HEK293 (cell line): ENCODE measurements at regions not wholly inside any gene's neighbourhood (a gene's known extent, or its start where the extent isn't known, plus 50 kb on each side); places are given as distances from the start of the nearest gene placed in this dataset.

Source experiments
- CTCF ChIP-seq: fragments of 450-650 bp; formaldehyde crosslinking; IDR thresholded peaks from 2 replicates; pipeline ENCODE4 v1.5.1; 2016; ENCODE audit warnings: missing biosample characterization, missing genetic modification characterization
- REST ChIP-seq: fragments of 450-650 bp; formaldehyde crosslinking; IDR thresholded peaks from 2 replicates; pipeline ENCODE4 v1.5.1; 2016; ENCODE audit warnings: missing biosample characterization, missing genetic modification characterization
- YY1 ChIP-seq: fragments of 450-650 bp; formaldehyde crosslinking; IDR thresholded peaks from 2 replicates; pipeline ENCODE4 v1.5.1; 2018; ENCODE audit warnings: missing biosample characterization, missing genetic modification characterization
- ZFP69B ChIP-seq: fragments of 450-650 bp; formaldehyde crosslinking; IDR thresholded peaks from 2 replicates; pipeline ENCODE4 v1.5.1; 2016; ENCODE audit warnings: missing biosample characterization, missing genetic modification characterization
- ZNF121 ChIP-seq: fragments of 450-650 bp; formaldehyde crosslinking; IDR thresholded peaks from 2 replicates; pipeline ENCODE4 v1.5.1; 2016; ENCODE audit warnings: missing biosample characterization, missing genetic modification characterization
- ZNF202 ChIP-seq: fragments of 450-650 bp; formaldehyde crosslinking; IDR thresholded peaks from 2 replicates; pipeline ENCODE4 v1.5.1; 2016; ENCODE audit warnings: missing biosample characterization, missing genetic modification characterization, borderline replicate concordance
- ZNF341 ChIP-seq: fragments of 450-650 bp; formaldehyde crosslinking; IDR thresholded peaks from 2 replicates; pipeline ENCODE4; 2016; ENCODE audit warnings: low read depth, missing biosample characterization, missing genetic modification characterization
- ZNF350 ChIP-seq: fragments of 450-650 bp; formaldehyde crosslinking; IDR thresholded peaks from 2 replicates; pipeline ENCODE4 v1.5.0; 2017; ENCODE audit warnings: missing biosample characterization, mild to moderate bottlenecking, missing genetic modification characterization
- ZNF561 ChIP-seq: fragments of 450-650 bp; IDR thresholded peaks from 2 replicates; pipeline ENCODE4 v1.5.1; 2018; ENCODE audit warnings: missing biosample characterization, missing genetic modification characterization, borderline replicate concordance
- ZNF626 ChIP-seq: fragments of 450-650 bp; sonication (Bioruptor Pico); formaldehyde crosslinking; IDR thresholded peaks from 2 replicates; pipeline ENCODE4 v1.5.1; 2018; ENCODE audit warnings: missing biosample characterization, missing genetic modification characterization, inconsistent platforms
- ZNF639 ChIP-seq: fragments of 450-650 bp; formaldehyde crosslinking; IDR thresholded peaks from 2 replicates; pipeline ENCODE4 v1.5.1; 2016; ENCODE audit warnings: missing biosample characterization, missing genetic modification characterization

- TF ChIP-seq CTCF = no peak
- TF ChIP-seq ZNF202 (tag by site-specific recombination) = no peak
- TF ChIP-seq ZNF561 (tag by site-specific recombination) = no peak
- no peak for TF ChIP-seq ZNF639 (tag by site-specific recombination)
- no peak for TF ChIP-seq ZNF350 (tag by site-specific recombination)
- TF ChIP-seq REST (tag by site-specific recombination) = no peak
- TF ChIP-seq ZNF121 = no peak
- no peak for TF ChIP-seq YY1 (tag by site-specific recombination)
- no peak for TF ChIP-seq ZNF626 (tag by site-specific recombination)
- no peak for TF ChIP-seq ZNF341 (tag by site-specific recombination)
- no peak for TF ChIP-seq ZFP69B
These were observed 506.6 kb downstream of the FRK start for GRCh38 chr6:115554060-115554459.
